ENCODE measurements at regions not wholly inside any gene's neighbourhood (a gene's known extent, or its start where the extent isn't known, plus 50 kb on each side); places are given as distances from the start of the nearest gene placed in this dataset.

GRCh38 chr1:4449972-4450371 is 204.4 kb upstream of the AJAP1 start:
- Histone ChIP-seq H2AFZ (ENCODE audit: low read depth) (no peak overlapping the region), H3K4me3 (IDR thresholded peaks at IDR 0.05; ENCODE audit: insufficient read depth, low read depth, low read length) (no peak overlapping the region), H4K20me1 (ENCODE audit: insufficient read depth) (no peaks in the 10 kb centered on the region), H3K27ac (no peak overlapping the region), H3K9ac (no peak overlapping the region), H3K27me3 (ENCODE audit: insufficient read depth, low read depth) (no peaks in the 10 kb centered on the region), H3K4me1 (ENCODE audit: low read depth, poor library complexity, severe bottlenecking) (no peaks in the 10 kb centered on the region), H3K4me2 (no peak overlapping the region), H3K36me3 (ENCODE audit: insufficient read depth) (no peaks in the 10 kb centered on the region), H3K79me2 (ENCODE audit: insufficient read depth, low read depth) (no peaks in the 10 kb centered on the region)
- no peak for TF ChIP-seq CTCF (conservative IDR thresholded peaks at IDR 0.05; ENCODE audit: low read depth, low read length)

- no peaks in the 10 kb centered on the region for H3K27me3 ChIP-seq (ENCODE audit: insufficient read depth, low read depth)
- no peak overlapping the region for H3K27ac ChIP-seq
- TF ChIP-seq CTCF (conservative IDR thresholded peaks at IDR 0.05; ENCODE audit: low read depth, low read length) = no peak
- no peak overlapping the region for H3K9ac ChIP-seq
- H3K4me3 ChIP-seq (IDR thresholded peaks at IDR 0.05; ENCODE audit: insufficient read depth, low read depth, low read length) = no peak overlapping the region
- no peaks in the 10 kb centered on the region for H3K4me1 ChIP-seq (ENCODE audit: low read depth, poor library complexity, severe bottlenecking)
- H3K79me2 ChIP-seq (ENCODE audit: insufficient read depth, low read depth) = no peaks in the 10 kb centered on the region
- H3K36me3 ChIP-seq (ENCODE audit: insufficient read depth) = no peaks in the 10 kb centered on the region
- H4K20me1 ChIP-seq (ENCODE audit: insufficient read depth) = no peaks in the 10 kb centered on the region
- H2AFZ ChIP-seq (ENCODE audit: low read depth) = no peak overlapping the region
- H3K4me2 ChIP-seq = no peak overlapping the region
Observed at GRCh38 chr1:4452701-4453100, 201.7 kb upstream of the AJAP1 start.

GRCh38 chr1:4460052-4460451 is 194.4 kb upstream of the AJAP1 start:
- Histone ChIP-seq H3K4me2 (no peak overlapping the region), H4K20me1 (ENCODE audit: insufficient read depth) (no peaks in the 10 kb centered on the region), H3K9ac (no peak overlapping the region), H3K4me3 (IDR thresholded peaks at IDR 0.05; ENCODE audit: insufficient read depth, low read depth, low read length) (no peak overlapping the region), H3K27ac (no peak overlapping the region), H2AFZ (ENCODE audit: low read depth) (no peak overlapping the region), H3K27me3 (ENCODE audit: insufficient read depth, low read depth) (no peaks in the 10 kb centered on the region; the same call in 1 of the 2 replicates), H3K4me1 (ENCODE audit: low read depth, poor library complexity, severe bottlenecking) (no peaks in the 10 kb centered on the region), H3K36me3 (ENCODE audit: insufficient read depth) (no peaks in the 10 kb centered on the region), H3K79me2 (ENCODE audit: insufficient read depth, low read depth) (no peaks in the 10 kb centered on the region)
- TF ChIP-seq CTCF (conservative IDR thresholded peaks at IDR 0.05; ENCODE audit: low read depth, low read length) = no peak

- no peak overlapping the region for H3K27ac ChIP-seq
- TF ChIP-seq CTCF (conservative IDR thresholded peaks at IDR 0.05; ENCODE audit: low read depth, low read length) = no peak
- no peaks in the 10 kb centered on the region for H3K36me3 ChIP-seq (ENCODE audit: insufficient read depth)
- H3K79me2 ChIP-seq (ENCODE audit: insufficient read depth, low read depth) = no peaks in the 10 kb centered on the region
- no peak overlapping the region for H2AFZ ChIP-seq (ENCODE audit: low read depth)
- no peaks in the 10 kb centered on the region; the same call in 1 of the 2 replicates for H3K27me3 ChIP-seq (ENCODE audit: insufficient read depth, low read depth)
- no peaks in the 10 kb centered on the region for H3K4me1 ChIP-seq (ENCODE audit: low read depth, poor library complexity, severe bottlenecking)
- H3K9ac ChIP-seq = no peak overlapping the region
- H4K20me1 ChIP-seq (ENCODE audit: insufficient read depth) = no peaks in the 10 kb centered on the region
- H3K4me3 ChIP-seq (IDR thresholded peaks at IDR 0.05; ENCODE audit: insufficient read depth, low read depth, low read length) = no peak overlapping the region
- H3K4me2 ChIP-seq = no peak overlapping the region
Observed at GRCh38 chr1:4460651-4461050, 193.8 kb upstream of the AJAP1 start.
